HG03280 (cell line): ENCODE measurements at regions not wholly inside any gene's neighbourhood (a gene's known extent, or its start where the extent isn't known, plus 50 kb on each side); places are given as distances from the start of the nearest gene placed in this dataset.
"Not testable (repeated sequence)": the region's sequence is repeated elsewhere in the genome, so short reads cannot be mapped to it uniquely, and the experiment has no call there.

ENCODE experiments used
- ATAC-seq: cut with Tn5 transposase; IDR thresholded peaks from one replicate; pipeline ENCODE4 v1.9.1; 2021; ENCODE audit warnings: mild to moderate bottlenecking, moderate library complexity; ENCODE audit not compliant: unreplicated experiment

DNA sequence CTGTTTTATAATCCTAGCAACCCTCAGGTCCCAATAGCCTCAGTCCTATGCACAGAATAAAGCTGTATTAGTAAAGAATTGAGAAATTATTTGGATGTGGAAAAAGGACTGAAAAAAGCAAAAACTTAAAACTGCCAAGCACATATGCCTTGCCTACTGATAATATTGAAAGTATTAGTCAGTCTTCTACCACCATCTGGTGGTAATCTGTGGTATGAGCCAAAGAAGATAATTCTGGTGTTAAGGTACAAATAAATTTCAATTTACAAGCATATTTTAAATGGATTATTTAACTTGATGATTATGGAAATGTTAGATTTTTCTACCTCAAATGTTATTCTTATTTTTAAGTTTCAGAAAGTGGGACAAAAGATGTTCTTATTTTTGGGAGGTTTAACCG is 460.3 kb upstream of the KLHL1 start:
- peak; percentile 64 for ATAC-seq

GRCh38 chr13:70544706-70545105 is 436.5 kb upstream of the KLHL1 start:
- ATAC-seq = no peak

DNA sequence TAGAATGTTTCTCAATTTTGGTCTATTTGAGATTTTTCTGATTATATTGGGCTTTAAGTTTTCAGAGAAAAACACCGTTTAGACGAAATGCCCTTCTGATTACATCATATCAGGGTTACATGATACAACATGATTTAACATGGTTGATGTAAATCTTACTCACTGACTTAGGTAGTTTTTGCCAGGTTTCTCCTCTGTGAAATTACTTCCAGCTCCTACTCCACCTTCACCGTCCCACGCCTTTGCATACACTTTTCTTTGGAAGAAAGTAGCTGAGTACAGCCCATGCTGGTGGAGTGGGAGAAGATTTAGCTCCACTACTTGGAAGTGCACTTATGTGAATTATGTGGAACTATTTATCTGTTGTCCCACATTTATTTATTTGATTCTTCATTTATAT is 433.2 kb upstream of the KLHL1 start:
- ATAC-seq = no peak

DNA sequence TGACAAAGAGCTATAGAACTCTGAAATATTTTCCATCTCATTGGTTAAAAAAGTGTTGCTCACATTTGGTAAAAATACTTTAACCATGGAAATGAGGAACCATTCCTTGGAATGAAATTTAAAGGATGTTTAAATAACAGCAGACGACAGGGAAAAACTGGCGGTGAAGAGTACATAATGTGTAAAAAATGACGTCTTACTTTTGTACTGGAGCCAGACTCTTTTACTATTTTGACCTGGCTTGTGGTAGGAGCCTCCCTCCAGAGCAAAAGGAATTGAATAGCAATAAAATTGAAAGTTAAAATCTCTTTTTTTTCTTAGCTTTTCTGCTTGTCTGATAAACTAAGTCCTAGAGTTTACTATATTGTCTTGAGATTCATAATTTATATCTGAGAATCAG is 426.2 kb upstream of the KLHL1 start:
- ATAC-seq = no peak

DNA sequence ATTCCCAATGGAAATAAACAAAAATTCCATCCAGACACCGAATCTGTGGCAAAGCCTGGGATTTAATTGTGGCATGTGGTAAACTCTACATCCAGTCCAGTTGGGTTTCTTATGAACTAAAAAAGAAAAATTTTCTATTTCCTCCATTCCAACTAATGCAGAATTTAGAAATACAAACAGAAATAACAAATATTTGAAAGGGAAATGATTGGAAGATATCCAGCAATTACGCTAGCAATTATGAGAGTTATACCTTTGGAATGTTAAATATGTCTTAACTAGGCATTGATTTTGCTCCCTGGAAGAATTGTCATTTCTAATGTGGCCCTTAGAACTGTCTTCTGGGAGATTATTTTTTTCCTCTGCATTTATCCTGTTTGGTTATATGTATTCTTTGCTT is 421.4 kb upstream of the KLHL1 start:
- ATAC-seq = no peak

- no peak for ATAC-seq
Measured at GRCh38 chr13:70527599-70527998, 419.3 kb upstream of the KLHL1 start.

DNA sequence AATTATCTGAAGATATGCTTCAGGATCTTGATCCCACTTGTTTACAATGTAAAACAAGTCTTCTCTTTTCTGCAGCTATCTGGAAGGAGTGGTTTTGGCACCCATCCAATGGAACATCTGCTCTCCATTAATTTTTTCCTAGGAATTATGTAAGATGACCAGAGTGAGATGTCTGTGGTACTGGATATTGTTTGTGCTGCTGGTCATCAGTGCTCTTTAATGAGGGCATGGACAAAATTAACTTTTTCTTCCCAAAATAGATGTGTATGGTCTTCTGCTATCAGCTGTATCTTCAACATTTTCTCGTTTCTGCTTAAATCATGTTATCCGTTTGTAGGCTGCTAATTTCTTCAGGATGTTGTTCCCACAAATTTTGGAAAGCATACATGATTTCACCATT is 415.4 kb upstream of the KLHL1 start:
- ATAC-seq = no peak

GRCh38 chr13:70520275-70521036 is 412.2 kb upstream of the KLHL1 start:
- no peak for ATAC-seq

GRCh38 chr13:70518081-70518480 is 409.8 kb upstream of the KLHL1 start:
- no peak for ATAC-seq

GRCh38 chr13:70516226-70516625 is 408.0 kb upstream of the KLHL1 start:
- no peak for ATAC-seq

- ATAC-seq = not testable (repeated sequence)
Measured at GRCh38 chr13:70511861-70512417, 403.7 kb upstream of the KLHL1 start.

DNA sequence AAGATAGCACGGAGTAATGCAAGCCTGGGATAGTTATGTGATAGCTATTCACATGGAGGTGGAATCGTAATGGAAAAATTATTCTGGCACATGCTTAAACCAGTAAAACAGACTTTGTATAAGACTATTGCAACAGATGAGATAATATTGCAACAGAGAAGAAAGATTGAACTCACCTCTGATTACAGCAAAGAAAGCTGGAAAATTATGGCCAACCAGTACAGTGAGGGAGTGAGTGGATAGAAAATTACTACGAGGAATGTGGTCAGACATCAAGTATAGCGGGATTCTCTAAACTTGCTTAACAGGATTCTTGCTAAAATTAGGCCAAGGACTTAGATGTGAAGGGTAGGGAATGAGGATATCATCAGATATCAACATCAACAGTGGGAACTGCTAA is 397.6 kb upstream of the KLHL1 start:
- ATAC-seq = no peak

- ATAC-seq = no peak
Measured at GRCh38 chr13:70502944-70503343, 394.7 kb upstream of the KLHL1 start.

- no peak for ATAC-seq
Measured at GRCh38 chr13:70490320-70490935, 382.2 kb upstream of the KLHL1 start.

GRCh38 chr13:70484931-70485330 is 376.7 kb upstream of the KLHL1 start:
- no peak for ATAC-seq

DNA sequence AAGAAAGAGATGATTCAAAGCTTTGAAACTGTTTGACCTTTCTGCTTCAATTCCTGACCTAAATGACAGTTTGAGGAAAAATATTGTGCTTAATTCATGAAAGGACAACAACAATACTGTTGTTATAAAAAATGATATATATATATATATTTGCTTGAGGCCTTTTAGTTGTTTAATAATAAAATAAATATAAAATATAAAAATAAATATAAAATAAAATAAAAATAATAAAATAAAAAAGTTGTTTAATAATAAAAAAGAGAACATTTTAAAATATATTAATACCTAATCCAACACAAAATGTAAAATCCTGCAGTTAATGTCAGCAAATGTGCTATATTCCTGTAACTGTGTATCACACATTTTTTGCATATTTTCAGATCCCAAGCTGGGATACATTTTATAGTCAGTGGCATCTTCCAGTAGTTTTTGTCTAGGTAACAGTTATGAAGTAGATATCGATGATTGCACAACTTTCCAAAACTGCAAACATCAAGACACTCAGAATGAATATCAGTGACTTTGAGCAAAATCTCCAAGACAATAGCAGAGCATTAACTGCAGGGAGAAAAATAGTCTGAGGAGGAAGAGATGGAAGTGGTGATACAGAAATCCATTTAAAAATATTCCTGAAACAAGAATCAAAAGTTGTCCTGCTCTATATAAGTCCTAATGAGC is 375.5 kb upstream of the KLHL1 start:
- no peak for ATAC-seq

- no peak for ATAC-seq
Measured at GRCh38 chr13:70473907-70474306, 365.7 kb upstream of the KLHL1 start.

DNA sequence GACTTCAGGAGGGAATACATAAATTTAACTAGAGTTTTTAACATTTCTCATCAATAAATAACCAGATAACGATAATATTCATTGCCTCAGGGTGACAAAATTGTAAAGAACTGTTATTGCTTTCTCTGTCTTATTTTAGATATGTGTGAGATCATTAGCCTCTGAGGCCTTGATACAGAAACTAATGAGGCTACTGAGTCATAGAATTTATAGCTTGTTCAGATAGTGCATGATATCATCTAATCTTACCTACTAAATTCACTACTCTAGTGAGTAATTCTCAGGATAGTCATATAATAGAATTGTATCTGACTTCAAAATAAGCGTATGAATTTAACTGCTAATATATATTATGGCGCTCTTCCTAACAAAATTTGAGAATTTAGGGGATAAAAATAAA is 360.8 kb upstream of the KLHL1 start:
- no peak for ATAC-seq

- ATAC-seq = no peak
Measured at GRCh38 chr13:70457474-70457873, 349.2 kb upstream of the KLHL1 start.

DNA sequence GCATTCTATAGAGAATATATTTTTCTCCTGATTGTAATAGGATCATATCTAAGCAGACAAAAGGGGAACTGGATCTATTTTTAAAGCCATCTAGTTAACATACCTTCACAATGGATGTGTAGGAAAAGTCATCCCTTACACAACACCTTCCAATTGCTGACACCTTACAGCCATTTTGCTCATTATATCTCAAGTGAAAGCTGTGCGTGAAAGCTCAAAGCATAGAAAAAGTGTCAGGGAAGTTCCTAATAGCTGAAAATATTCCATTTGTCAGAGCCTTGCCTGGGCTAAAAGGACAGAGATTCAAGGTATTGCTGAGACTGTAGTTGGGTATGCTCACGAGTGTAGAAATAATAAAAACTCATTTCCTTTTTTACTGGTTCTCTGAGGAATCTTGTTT is 340.6 kb upstream of the KLHL1 start:
- ATAC-seq = no peak

- no peak for ATAC-seq
Measured at GRCh38 chr13:70432276-70432805, 324.1 kb upstream of the KLHL1 start.

DNA sequence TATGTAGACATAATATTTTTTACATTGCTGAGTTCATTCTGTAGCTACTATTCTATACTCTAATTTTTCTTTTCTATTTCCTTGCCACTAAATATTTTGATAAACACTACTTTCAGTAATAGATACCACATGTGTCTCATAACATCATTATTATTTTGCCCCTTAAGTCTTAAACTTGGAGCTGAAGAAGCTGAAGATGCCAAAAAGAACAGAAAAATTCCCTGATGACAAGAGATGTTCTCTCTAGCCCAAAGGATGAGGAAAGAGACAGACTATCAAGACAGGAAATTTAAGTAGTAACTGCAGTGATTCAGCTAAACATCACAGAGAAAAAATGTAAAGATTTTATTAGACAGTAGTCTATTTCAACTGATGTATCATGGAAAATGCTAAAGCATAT is 322.0 kb upstream of the KLHL1 start:
- ATAC-seq = no peak
